ENCODE measurements at regions not wholly inside any gene's neighbourhood (a gene's known extent, or its start where the extent isn't known, plus 50 kb on each side); places are given as distances from the start of the nearest gene placed in this dataset.

GRCh38 chr20:51917886-51918535 is 115.7 kb upstream of the SALL4 start:
- DNase-seq, result no peak

- DNase-seq, result no peak
These were observed 113.9 kb upstream of the SALL4 start for GRCh38 chr20:51916244-51916643.

- DNase-seq, result no peak
These were observed 112.4 kb upstream of the SALL4 start for GRCh38 chr20:51914758-51915157.

GRCh38 chr20:51910321-51911050 is 108.2 kb upstream of the SALL4 start:
- DNase-seq, result no peak

GRCh38 chr20:51906679-51907078 is 104.4 kb upstream of the SALL4 start:
- DNase-seq, result no peak

GRCh38 chr20:51906049-51906448 is 103.7 kb upstream of the SALL4 start:
- DNase-seq, result no peak

- no peak for DNase-seq
These were observed 100.6 kb upstream of the SALL4 start for GRCh38 chr20:51902933-51903332.

GRCh38 chr20:51900443-51900842 is 98.1 kb upstream of the SALL4 start:
- DNase-seq, result no peak

- no peak for DNase-seq
These were observed 97.4 kb upstream of the SALL4 start for GRCh38 chr20:51899674-51900073.

- no peak for DNase-seq
These were observed 96.5 kb upstream of the SALL4 start for GRCh38 chr20:51898788-51899187.

- no peak for DNase-seq
These were observed 92.3 kb upstream of the SALL4 start for GRCh38 chr20:51894619-51895018.

- DNase-seq, result no peak
These were observed 91.9 kb upstream of the SALL4 start for GRCh38 chr20:51894201-51894600.

GRCh38 chr20:51893723-51894122 is 91.4 kb upstream of the SALL4 start:
- no peak for DNase-seq

- DNase-seq, result no peak
These were observed 87.7 kb upstream of the SALL4 start for GRCh38 chr20:51890003-51890402.

GRCh38 chr20:51889466-51889865 is 87.1 kb upstream of the SALL4 start:
- no peak for DNase-seq

GRCh38 chr20:51888291-51888690 is 86.0 kb upstream of the SALL4 start:
- DNase-seq, result no peak

GRCh38 chr20:51886891-51887608 is 84.7 kb upstream of the SALL4 start:
- no peak for DNase-seq

- DNase-seq, result no peak
These were observed 84.0 kb upstream of the SALL4 start for GRCh38 chr20:51886341-51886740.

GRCh38 chr20:51884561-51884960 is 82.2 kb upstream of the SALL4 start:
- DNase-seq, result no peak

GRCh38 chr20:51880188-51880587 is 77.9 kb upstream of the SALL4 start:
- DNase-seq, result no peak

GRCh38 chr20:51876313-51876940 is 74.1 kb upstream of the SALL4 start:
- DNase-seq, result no peak

GRCh38 chr20:51873652-51874051 is 71.3 kb upstream of the SALL4 start:
- no peak for DNase-seq

GRCh38 chr20:51871943-51872342 is 69.6 kb upstream of the SALL4 start:
- no peak for DNase-seq

- no peak for DNase-seq
These were observed 66.7 kb upstream of the SALL4 start for GRCh38 chr20:51869002-51869401.
